HL-60 (cell line): ENCODE measurements at regions not wholly inside any gene's neighbourhood (a gene's known extent, or its start where the extent isn't known, plus 50 kb on each side); places are given as distances from the start of the nearest gene placed in this dataset.

ENCODE experiments used
- DNase-seq, 2 experiments: peaks; one replicate each; pipeline ENCODE4 v3.0.0-alpha.2; 2010 to 2020; ENCODE audit warnings: low read depth in 1 of 2, low spot score in 1 of 2
- H3K27ac ChIP-seq: fragments of 250-450 bp; sonication (Bioruptor Pico); replicated peaks from 2 replicates; pipeline ENCODE4 v1.5.1; 2020; ENCODE audit warnings: mild to moderate bottlenecking, moderate library complexity
- H3K27me3 ChIP-seq: fragments of 250-450 bp; sonication (Bioruptor Pico); 2 replicates; pipeline ENCODE4 v1.5.1; 2021; ENCODE audit warnings: mild to moderate bottlenecking, moderate library complexity; ENCODE audit not compliant: insufficient read depth, poor library complexity, severe bottlenecking
- H3K4me3 ChIP-seq: replicated peaks from 2 replicates; pipeline ENCODE4 v1.5.1; 2011; ENCODE audit warnings: mild to moderate bottlenecking, control low read depth, low read length; ENCODE audit not compliant: insufficient read depth
- CTCF ChIP-seq: IDR thresholded peaks from one replicate; pipeline ENCODE4 v1.5.1; 2011; ENCODE audit warnings: low read length, control low read depth, inconsistent platforms; ENCODE audit not compliant: insufficient read depth
- GABPA ChIP-seq: IDR thresholded peaks from 2 replicates; pipeline ENCODE4 v1.6.1; 2012; ENCODE audit warnings: low read depth
- POLR2AphosphoS5 ChIP-seq: IDR thresholded peaks from 2 replicates; pipeline ENCODE4 v1.6.1; 2012; ENCODE audit warnings: low read depth
- REST ChIP-seq: IDR thresholded peaks from 2 replicates; pipeline ENCODE4 v1.6.1; 2012; ENCODE audit warnings: low read depth; ENCODE audit not compliant: insufficient replicate concordance
- SPI1 ChIP-seq: IDR thresholded peaks from 2 replicates; pipeline ENCODE4 v1.6.1; 2012; ENCODE audit warnings: low read depth, mild to moderate bottlenecking, borderline replicate concordance

GRCh38 chr2:21668078-21668710 is 544.4 kb downstream of the TDRD15 start:
- TF ChIP-seq SPI1 (no peak), GABPA (no peak), REST (no peak), CTCF (no peak), POLR2AphosphoS5 (no peak)
- Histone ChIP-seq H3K4me3 (no peak overlapping the region), H3K27ac (no peak overlapping the region), H3K27me3 (no peaks in the 10 kb centered on the region)
- no peak for DNase-seq

- H3K27ac ChIP-seq: no peak overlapping the region
- no peak overlapping the region for H3K4me3 ChIP-seq
- H3K27me3 ChIP-seq: no peaks in the 10 kb centered on the region
- TF ChIP-seq REST (no peak), CTCF (no peak)
- no peak for DNase-seq
These were observed 552.3 kb downstream of the TDRD15 start for GRCh38 chr2:21676041-21676440.

- TF ChIP-seq POLR2AphosphoS5: no peak
- TF ChIP-seq REST: no peak
- no peak for TF ChIP-seq CTCF
- no peak for TF ChIP-seq GABPA
- no peak for TF ChIP-seq SPI1
- no peaks in the 10 kb centered on the region for H3K27me3 ChIP-seq
These were observed 552.9 kb downstream of the TDRD15 start for GRCh38 chr2:21676676-21677075.

More at GRCh38 chr2:21676676-21677075, 552.9 kb downstream of the TDRD15 start:
- no peak for DNase-seq
- no peak overlapping the region for H3K4me3 ChIP-seq
- no peak overlapping the region for H3K27ac ChIP-seq
